Ovary (tissue), 7 donors: ENCODE measurements at regions not wholly inside any gene's neighbourhood (a gene's known extent, or its start where the extent isn't known, plus 50 kb on each side); places are given as distances from the start of the nearest gene placed in this dataset.
"Not testable (repeated sequence)": the region's sequence is repeated elsewhere in the genome, so short reads cannot be mapped to it uniquely, and the experiment has no call there.

Experiments used
- DNase-seq, 5 donors: peaks; one replicate each; pipeline ENCODE4 v3.0.0-alpha.2; 2019 to 2020
- H3K27ac ChIP-seq, 2 donors: fragments of 200-600 bp; one replicate each; pipeline versions ENCODE4 v1.5.1 to v1.8.0; 2019 to 2022
- H3K27me3 ChIP-seq: fragments of 200-600 bp; one replicate; pipeline ENCODE4 v1.8.0; 2022
- H3K36me3 ChIP-seq: fragments of 200-600 bp; sonication (generic); one replicate; pipeline ENCODE4 v1.5.1; 2019
- H3K4me1 ChIP-seq: one replicate; pipeline ENCODE4 v1.8.1; 2013; ENCODE audit warnings: mild to moderate bottlenecking, moderate library complexity; ENCODE audit not compliant: insufficient read depth
- H3K4me3 ChIP-seq: fragments of 200-600 bp; sonication (generic); one replicate; pipeline ENCODE4 v1.5.1; 2017
- H3K9me3 ChIP-seq, 2 donors: fragments of 200-600 bp in 1 of 2; sonication (generic) in 1 of 2; one replicate each; pipeline versions ENCODE4 v1.5.1 to v1.8.1; 2013 to 2019; ENCODE audit warnings: mild to moderate bottlenecking in 1 of 2, moderate library complexity in 1 of 2
- EP300 ChIP-seq: sonication (generic); formaldehyde crosslinking; IDR thresholded peaks from one replicate; pipeline ENCODE4 v1.6.1; 2017; ENCODE audit warnings: antibody characterized with exemption
- POLR2A ChIP-seq: fragments of 450-650 bp; IDR thresholded peaks from one replicate; pipeline ENCODE4 v1.6.1; 2017; ENCODE audit warnings: antibody characterized with exemption, mild to moderate bottlenecking, moderate library complexity
- WGBS, 3 donors: extraction: QIAGEN DNeasy Blood & Tissue Kit in 1 of 3; methylation state at CpG; one replicate each; pipeline versions ENCODE4 v1.1.5 to v1.1.7; 2013 to 2017; 5-methylcytosine and 5-hydroxymethylcytosine counted together
- intact Hi-C, 4 donors: fragments of 100-400 bp; cut with DNase I; formaldehyde crosslinking; loops; one replicate each; pipeline versions ENCODE4 v1.11.0 to v1.15.1; 2022 to 2023
- TF ChIP-seq, protein P1 (sequence below), 3 donors: fragments of 450-650 bp in 2 of 3; fragments of 200-600 bp in 1 of 3; IDR thresholded peaks; one replicate each; pipeline versions ENCODE4 v1.5.1 to v1.8.0; 2016 to 2022; ENCODE audit warnings: antibody characterized with exemption in 3 of 3, mild to moderate bottlenecking in 1 of 3
- donor health status: DM: no; HTN: no; CAD: no; lungs with moderate emphysema.
- donor health status: DM: no; HTN: no; CAD: no.
- donor health status: Bipolar disorder and iron deficiency.
- donor health status: DM: no; HTN: no; CAD: no.
- donor health status: DM: yes; HTN: yes; CAD: no.

DNA sequence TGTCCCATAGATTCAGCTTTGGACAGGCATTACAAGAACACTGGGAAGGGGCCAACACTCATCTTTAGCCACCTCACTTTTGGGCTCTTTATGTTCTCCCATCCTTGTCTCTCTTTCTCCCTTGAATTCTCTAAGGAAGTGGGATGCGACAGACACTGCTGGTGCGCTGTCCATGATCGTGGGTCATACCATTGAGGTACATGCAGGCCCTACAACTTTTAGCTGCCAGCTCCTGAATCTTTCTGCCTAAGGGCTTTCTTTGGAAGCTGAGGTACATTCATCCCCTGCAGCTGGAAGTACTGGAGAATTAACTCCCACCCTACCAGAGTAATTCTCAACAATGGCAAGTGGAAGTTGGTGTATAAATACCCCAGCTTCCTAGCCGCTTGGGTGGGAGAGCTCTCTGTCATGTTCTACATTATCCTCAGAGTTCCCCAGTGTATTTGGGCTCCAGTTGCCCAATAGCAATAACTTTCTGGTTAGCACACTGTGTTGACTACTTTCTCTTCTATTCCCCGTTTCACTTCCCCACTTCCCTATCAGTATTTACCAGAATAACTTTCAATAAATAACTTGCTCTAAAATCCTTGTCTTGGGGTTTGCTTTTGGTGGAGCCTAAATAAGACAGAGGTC, 75.6 kb upstream of the ADRA1D start:
- no peak for DNase-seq

DNA sequence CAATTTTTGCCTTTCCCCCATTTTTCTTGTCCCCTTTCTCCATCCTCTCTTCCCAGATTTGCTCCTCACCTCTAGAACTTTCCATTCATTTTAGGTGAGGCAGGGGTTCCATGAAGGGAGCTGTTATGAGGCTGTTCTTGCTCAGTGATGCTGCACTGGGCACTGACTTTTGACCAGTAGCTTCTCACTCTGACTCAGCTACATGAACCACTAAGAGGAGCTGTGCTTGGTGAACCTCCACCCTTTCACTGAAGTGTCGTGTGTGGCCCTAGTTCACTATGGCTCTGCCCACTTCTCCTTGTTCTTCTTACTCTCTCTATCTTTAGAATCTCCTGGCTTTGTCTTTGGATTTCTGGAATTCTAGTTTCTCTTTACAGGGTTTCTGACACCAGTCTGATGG, 73.4 kb upstream of the ADRA1D start:
- DNase-seq, result no peak
- Histone ChIP-seq H3K4me3 (no peak overlapping the region), H3K36me3 (no peaks in the 10 kb centered on the region), H3K9me3 (no peaks in the 10 kb centered on the region), H3K27ac (no peak overlapping the region), H3K27me3 (no peaks in the 10 kb centered on the region), H3K4me1 (no peaks in the 10 kb centered on the region)
- WGBS, 3 donors, result 63 to 84% (median 75%) methylated on average over 1 of the region's 1 CpG
- intact Hi-C loops, result no loop called here
- TF ChIP-seq EP300 (no peak), POLR2A (no peak)
- TF ChIP-seq, protein P1, sequence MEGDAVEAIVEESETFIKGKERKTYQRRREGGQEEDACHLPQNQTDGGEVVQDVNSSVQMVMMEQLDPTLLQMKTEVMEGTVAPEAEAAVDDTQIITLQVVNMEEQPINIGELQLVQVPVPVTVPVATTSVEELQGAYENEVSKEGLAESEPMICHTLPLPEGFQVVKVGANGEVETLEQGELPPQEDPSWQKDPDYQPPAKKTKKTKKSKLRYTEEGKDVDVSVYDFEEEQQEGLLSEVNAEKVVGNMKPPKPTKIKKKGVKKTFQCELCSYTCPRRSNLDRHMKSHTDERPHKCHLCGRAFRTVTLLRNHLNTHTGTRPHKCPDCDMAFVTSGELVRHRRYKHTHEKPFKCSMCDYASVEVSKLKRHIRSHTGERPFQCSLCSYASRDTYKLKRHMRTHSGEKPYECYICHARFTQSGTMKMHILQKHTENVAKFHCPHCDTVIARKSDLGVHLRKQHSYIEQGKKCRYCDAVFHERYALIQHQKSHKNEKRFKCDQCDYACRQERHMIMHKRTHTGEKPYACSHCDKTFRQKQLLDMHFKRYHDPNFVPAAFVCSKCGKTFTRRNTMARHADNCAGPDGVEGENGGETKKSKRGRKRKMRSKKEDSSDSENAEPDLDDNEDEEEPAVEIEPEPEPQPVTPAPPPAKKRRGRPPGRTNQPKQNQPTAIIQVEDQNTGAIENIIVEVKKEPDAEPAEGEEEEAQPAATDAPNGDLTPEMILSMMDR (IDR thresholded peaks at IDR 0.05), result no peak

More for the DNA sequence above, 75.6 kb upstream of the ADRA1D start:
- intact Hi-C loops, result no loop called here
- H3K4me1 ChIP-seq, result no peaks in the 10 kb centered on the region
- no peak overlapping the region for H3K4me3 ChIP-seq
- TF ChIP-seq POLR2A, result no peak
- no peak for TF ChIP-seq EP300
- TF ChIP-seq, protein P1 (IDR thresholded peaks at IDR 0.05), result no peak
- no peak overlapping the region for H3K27ac ChIP-seq
- no peaks in the 10 kb centered on the region for H3K9me3 ChIP-seq
- H3K36me3 ChIP-seq, result no peaks in the 10 kb centered on the region
- no peaks in the 10 kb centered on the region for H3K27me3 ChIP-seq
- 74 to 83% (median 82%) methylated on average over 5 of the region's 5 CpGs for WGBS, 3 donors

DNA sequence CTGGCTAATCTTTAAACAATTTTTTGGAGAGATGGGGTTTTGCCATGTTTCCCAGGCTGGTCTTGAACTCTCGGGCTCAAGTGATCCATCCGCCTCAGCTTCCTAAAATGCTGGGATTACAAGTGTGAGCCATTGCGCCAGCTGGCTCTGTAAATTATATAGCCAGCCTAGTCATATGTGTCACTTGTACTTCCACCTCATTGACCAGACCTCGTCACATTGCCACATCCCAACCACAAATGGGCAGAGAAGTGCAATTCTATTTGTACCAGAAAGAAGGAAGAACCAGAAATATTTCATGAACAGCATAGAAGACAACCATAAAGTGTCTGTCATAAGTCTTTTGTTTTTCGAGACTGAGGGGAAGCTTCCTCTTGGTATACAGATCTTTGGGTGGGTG, 71.2 kb upstream of the ADRA1D start:
- intact Hi-C loops, result no loop called here
- Histone ChIP-seq H3K4me3 (no peak overlapping the region), H3K4me1 (no peaks in the 10 kb centered on the region), H3K27me3 (no peaks in the 10 kb centered on the region), H3K36me3 (no peaks in the 10 kb centered on the region), H3K9me3 (no peaks in the 10 kb centered on the region), H3K27ac (no peak overlapping the region)
- WGBS, 3 donors, result 84 to 91% (median 87%) methylated on average over 5 of the region's 5 CpGs
- TF ChIP-seq EP300 (no peak), POLR2A (no peak)
- TF ChIP-seq, protein P1 (IDR thresholded peaks at IDR 0.05), result no peak
- DNase-seq, result no peak

DNA sequence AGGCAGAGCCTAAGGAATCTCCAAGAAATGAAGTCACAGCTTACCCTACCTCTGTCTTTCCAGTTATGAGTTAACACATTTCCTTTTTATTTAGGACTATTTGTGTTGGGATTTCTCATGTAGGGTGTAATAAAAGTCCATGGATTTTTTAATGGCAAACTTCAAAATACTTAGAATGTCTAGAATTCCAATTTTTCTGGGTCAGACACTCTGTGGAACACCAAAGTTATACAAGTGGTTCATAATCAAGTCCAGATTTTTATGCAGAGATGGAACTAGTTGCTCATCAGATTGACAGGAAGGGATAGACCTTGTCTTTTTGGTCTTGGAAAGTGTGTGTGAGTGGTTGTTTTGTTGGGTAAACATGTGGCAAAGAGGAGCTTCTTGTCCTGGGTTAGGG, 69.8 kb upstream of the ADRA1D start:
- no peaks in the 10 kb centered on the region for H3K36me3 ChIP-seq
- TF ChIP-seq EP300, result no peak
- TF ChIP-seq, protein P1 (IDR thresholded peaks at IDR 0.05), result no peak
- TF ChIP-seq POLR2A, result no peak
- no peak for DNase-seq

DNA sequence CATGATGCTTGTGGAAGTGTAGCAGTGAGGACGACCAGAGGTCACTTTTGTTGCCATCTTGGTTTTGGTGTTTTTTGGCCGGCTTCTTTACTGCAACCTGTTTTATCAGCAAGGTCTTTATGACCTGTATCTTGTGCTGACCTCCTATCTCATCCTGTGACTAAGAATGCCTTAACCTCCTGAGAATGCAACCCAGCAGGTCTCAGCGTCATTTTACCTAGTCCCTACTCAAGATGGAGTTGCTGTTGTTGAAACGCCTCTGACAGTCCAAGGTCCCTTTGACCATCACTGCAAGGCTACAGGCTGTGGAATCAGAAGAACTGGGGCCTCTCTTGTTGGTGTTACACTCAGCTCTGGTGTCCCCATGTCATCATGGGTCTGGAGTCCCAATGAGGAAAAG, 61.5 kb upstream of the ADRA1D start:
- intact Hi-C loops, H3K36me3 ChIP-seq, H3K4me3 ChIP-seq, DNase-seq, H3K9me3 ChIP-seq, H3K4me1 ChIP-seq, H3K27me3 ChIP-seq, H3K27ac ChIP-seq: not testable (repeated sequence)
- 80 to 89% (median 89%) methylated on average over 4 of the region's 4 CpGs for WGBS, 3 donors

More for the DNA sequence above, 69.8 kb upstream of the ADRA1D start:
- Histone ChIP-seq H3K4me1 (no peaks in the 10 kb centered on the region), H3K27ac (no peak overlapping the region), H3K9me3 (no peaks in the 10 kb centered on the region), H3K4me3 (no peak overlapping the region), H3K27me3 (no peaks in the 10 kb centered on the region)
- intact Hi-C loops, result no loop called here
